Peyer's patch (tissue), 4 donors: ENCODE measurements at regions not wholly inside any gene's neighbourhood (a gene's known extent, or its start where the extent isn't known, plus 50 kb on each side); places are given as distances from the start of the nearest gene placed in this dataset.

Experiments
- POLR2A ChIP-seq, 2 donors: fragments of 450-650 bp; IDR thresholded peaks; one replicate each; pipeline ENCODE4 v1.5.1; 2017; ENCODE audit warnings: antibody characterized with exemption in 2 of 2, mild to moderate bottlenecking in 2 of 2, moderate library complexity in 2 of 2
- TF ChIP-seq, protein P1 (sequence below), 6 experiments: fragments of 450-650 bp in 4 of 6; fragments of 200-600 bp in 2 of 6; sonication (generic) in 1 of 6; IDR thresholded peaks; one replicate each; pipeline ENCODE4 v1.5.1; 2017 to 2019; ENCODE audit warnings: antibody characterized with exemption in 6 of 6, mild to moderate bottlenecking in 3 of 6, moderate library complexity in 1 of 6

- TF ChIP-seq POLR2A (IDR thresholded peaks at IDR 0.05) = no peak
- TF ChIP-seq, protein P1, sequence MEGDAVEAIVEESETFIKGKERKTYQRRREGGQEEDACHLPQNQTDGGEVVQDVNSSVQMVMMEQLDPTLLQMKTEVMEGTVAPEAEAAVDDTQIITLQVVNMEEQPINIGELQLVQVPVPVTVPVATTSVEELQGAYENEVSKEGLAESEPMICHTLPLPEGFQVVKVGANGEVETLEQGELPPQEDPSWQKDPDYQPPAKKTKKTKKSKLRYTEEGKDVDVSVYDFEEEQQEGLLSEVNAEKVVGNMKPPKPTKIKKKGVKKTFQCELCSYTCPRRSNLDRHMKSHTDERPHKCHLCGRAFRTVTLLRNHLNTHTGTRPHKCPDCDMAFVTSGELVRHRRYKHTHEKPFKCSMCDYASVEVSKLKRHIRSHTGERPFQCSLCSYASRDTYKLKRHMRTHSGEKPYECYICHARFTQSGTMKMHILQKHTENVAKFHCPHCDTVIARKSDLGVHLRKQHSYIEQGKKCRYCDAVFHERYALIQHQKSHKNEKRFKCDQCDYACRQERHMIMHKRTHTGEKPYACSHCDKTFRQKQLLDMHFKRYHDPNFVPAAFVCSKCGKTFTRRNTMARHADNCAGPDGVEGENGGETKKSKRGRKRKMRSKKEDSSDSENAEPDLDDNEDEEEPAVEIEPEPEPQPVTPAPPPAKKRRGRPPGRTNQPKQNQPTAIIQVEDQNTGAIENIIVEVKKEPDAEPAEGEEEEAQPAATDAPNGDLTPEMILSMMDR (IDR thresholded peaks at IDR 0.05) = no peak
Observed at GRCh38 chr9:81070689-81071088, 618.7 kb downstream of the TLE1 start.
